ENCODE measurements at regions not wholly inside any gene's neighbourhood (a gene's known extent, or its start where the extent isn't known, plus 50 kb on each side); places are given as distances from the start of the nearest gene placed in this dataset.

- TF ChIP-seq POLR2A (IDR thresholded peaks at IDR 0.05) (no peak), CTCF (IDR thresholded peaks at IDR 0.05) (no peak)
Observed at GRCh38 chr6:1497761-1498105, 108.4 kb downstream of the FOXF2 start.

Measured in adrenal gland (tissue), 5 donors.